OCI-LY7 (cell line): ENCODE measurements at regions not wholly inside any gene's neighbourhood (a gene's known extent, or its start where the extent isn't known, plus 50 kb on each side); places are given as distances from the start of the nearest gene placed in this dataset.

Experiments
- BruUV-seq: library from RNA; stranded (reverse); fragments of 400-500 nt; replicated peaks from 2 replicates; lab custom pipeline; 2021; lab: Mats Ljungman, UMichigan
- CTCF ChIA-PET: fragments of 300-600 bp; sonication (Branson Sonifier 250); formaldehyde crosslinking; loops from one replicate; lab custom pipeline; 2022; ENCODE audit warnings: antibody characterized with exemption; ENCODE audit not compliant: unreplicated experiment; lab: Charles Lee
- POLR2A ChIA-PET: fragments of 300-600 bp; sonication (Branson Sonifier 250); formaldehyde crosslinking; loops from one replicate; lab custom pipeline; 2022; ENCODE audit warnings: antibody characterized with exemption; lab: Charles Lee
- DNase-seq: peaks from one replicate; pipeline ENCODE4 v3.0.0-alpha.2; 2015; ENCODE audit warnings: low spot score
- H2AFZ ChIP-seq: fragments of 200-600 bp; sonication (generic), shearing (Covaris generic); 2 replicates; pipeline ENCODE4 v1.6.1; 2014; ENCODE audit warnings: mild to moderate bottlenecking, antibody characterized with exemption, low read length, moderate library complexity
- H3K27ac ChIP-seq: fragments of 200-600 bp; sonication (generic); 2 replicates; pipeline ENCODE4 v1.5.1; 2014; ENCODE audit warnings: mixed run types, low read depth, mild to moderate bottlenecking, moderate library complexity, low read length, inconsistent platforms; ENCODE audit not compliant: poor library complexity, severe bottlenecking
- H3K36me3 ChIP-seq: fragments of 200-600 bp; sonication (generic); 2 replicates; pipeline ENCODE4 v1.6.1; 2014; ENCODE audit warnings: mild to moderate bottlenecking, antibody characterized with exemption, low read length, moderate library complexity, mixed read lengths; ENCODE audit not compliant: insufficient read depth
- H3K4me1 ChIP-seq: fragments of 200-600 bp; sonication (generic); 2 replicates; pipeline ENCODE4 v1.5.1; 2014; ENCODE audit warnings: mild to moderate bottlenecking, low read length; ENCODE audit not compliant: insufficient read depth, poor library complexity, severe bottlenecking
- H3K4me2 ChIP-seq: fragments of 200-600 bp; sonication (generic); 2 replicates; pipeline ENCODE4 v1.6.1; 2014; ENCODE audit warnings: mild to moderate bottlenecking, low read length
- H3K4me3 ChIP-seq: fragments of 200-600 bp; sonication (generic); 2 replicates; pipeline ENCODE4 v1.5.1; 2014; ENCODE audit warnings: mild to moderate bottlenecking, low read depth, low read length; ENCODE audit not compliant: poor library complexity, severe bottlenecking
- H3K79me2 ChIP-seq: fragments of 200-600 bp; sonication (generic); 2 replicates; pipeline ENCODE4 v1.6.1; 2016; ENCODE audit warnings: low read depth, mild to moderate bottlenecking, low read length, moderate library complexity, mixed read lengths; ENCODE audit not compliant: insufficient read depth
- H3K9me2 ChIP-seq: fragments of 200-600 bp; sonication (generic); 2 replicates; pipeline ENCODE4 v1.6.1; 2016; ENCODE audit warnings: mild to moderate bottlenecking, low read length, mixed read lengths; ENCODE audit not compliant: insufficient read depth
- H3K9me3 ChIP-seq: fragments of 200-600 bp; sonication (generic); 2 replicates; pipeline ENCODE4 v1.6.1; 2014; ENCODE audit warnings: mild to moderate bottlenecking, mixed run types, low read length, mixed read lengths
- H4K20me1 ChIP-seq: fragments of 200-600 bp; sonication (generic); 2 replicates; pipeline ENCODE4 v1.6.1; 2014; ENCODE audit warnings: mild to moderate bottlenecking, antibody characterized with exemption, low read length, moderate library complexity, mixed read lengths; ENCODE audit not compliant: insufficient read depth
- EZH2phosphoT487 ChIP-seq: fragments of 200-600 bp; sonication (generic); IDR thresholded peaks from 2 replicates; pipeline ENCODE4 v1.6.1; 2018; ENCODE audit warnings: low read depth, borderline replicate concordance, mild to moderate bottlenecking, mixed run types, antibody characterized with exemption, low read length, moderate library complexity, mixed read lengths
- intact Hi-C: fragments of 100-400 bp; cut with micrococcal nuclease; formaldehyde crosslinking; loops from one replicate; pipeline ENCODE4 v1.10.0; 2022; ENCODE audit not compliant: unreplicated experiment
- TF ChIP-seq, protein P1 (sequence below): fragments of 200-600 bp; sonication (generic); conservative IDR thresholded peaks from 2 replicates; pipeline ENCODE4 v1.5.1; 2014; ENCODE audit warnings: mild to moderate bottlenecking, antibody characterized with exemption, low read length, moderate library complexity, mixed read lengths

DNA sequence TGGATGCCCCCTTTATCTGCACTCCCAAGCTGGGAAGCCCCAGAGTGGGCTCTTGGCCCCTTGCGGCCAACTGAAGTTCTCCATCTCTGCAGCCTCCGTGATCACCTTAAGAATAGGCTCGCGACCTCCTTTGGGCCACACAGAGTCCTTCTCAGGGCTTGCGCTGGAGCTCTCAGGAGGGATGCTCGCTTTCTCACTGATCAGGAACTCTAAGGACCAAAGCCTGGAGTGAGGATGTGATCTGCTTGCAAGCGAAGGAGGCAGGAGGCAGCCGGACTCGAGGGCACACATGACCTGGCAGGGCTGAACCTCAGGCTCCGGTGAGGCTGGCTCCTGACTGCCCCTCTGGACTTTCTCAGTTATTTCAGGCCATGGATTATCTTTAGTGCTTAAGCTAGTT lies 192.1 kb upstream of the MKI67 start:
- CTCF ChIA-PET, result no interaction called here

DNA sequence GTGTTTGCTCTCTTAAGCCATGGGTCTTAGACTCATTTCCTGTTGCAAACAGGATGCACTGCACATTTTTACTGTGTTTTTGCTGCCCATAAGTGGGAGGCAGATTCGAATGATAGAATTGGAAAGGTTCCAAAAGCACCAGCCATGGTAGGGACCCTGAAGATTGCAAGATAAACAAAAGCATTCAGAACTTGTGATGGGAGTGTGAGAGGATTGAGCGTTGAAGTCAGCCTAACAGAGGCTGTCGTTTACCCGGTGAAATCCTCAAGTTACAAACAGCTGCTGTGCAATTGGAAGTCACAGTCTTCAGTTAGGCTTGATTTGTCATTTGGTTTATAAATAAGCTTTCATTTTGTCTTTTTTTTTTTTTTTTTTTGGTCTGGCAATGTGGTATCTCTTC lies 192.7 kb upstream of the MKI67 start:
- intact Hi-C loops, result no loop called here
- ChIA-PET POLR2A (no interaction called here), CTCF (no interaction called here)
- Histone ChIP-seq H3K27ac (no peak overlapping the region), H3K36me3 (no peaks in the 10 kb centered on the region), H3K4me3 (no peak overlapping the region), H3K9me2 (no peaks in the 10 kb centered on the region), H2AFZ (no peak overlapping the region), H3K4me2 (no peak overlapping the region), H3K4me1 (no peaks in the 10 kb centered on the region), H4K20me1 (no peaks in the 10 kb centered on the region), H3K9me3 (no peaks in the 10 kb centered on the region), H3K79me2 (no peaks in the 10 kb centered on the region)
- DNase-seq, result no peak
- no peak for TF ChIP-seq EZH2phosphoT487
- TF ChIP-seq, protein P1, sequence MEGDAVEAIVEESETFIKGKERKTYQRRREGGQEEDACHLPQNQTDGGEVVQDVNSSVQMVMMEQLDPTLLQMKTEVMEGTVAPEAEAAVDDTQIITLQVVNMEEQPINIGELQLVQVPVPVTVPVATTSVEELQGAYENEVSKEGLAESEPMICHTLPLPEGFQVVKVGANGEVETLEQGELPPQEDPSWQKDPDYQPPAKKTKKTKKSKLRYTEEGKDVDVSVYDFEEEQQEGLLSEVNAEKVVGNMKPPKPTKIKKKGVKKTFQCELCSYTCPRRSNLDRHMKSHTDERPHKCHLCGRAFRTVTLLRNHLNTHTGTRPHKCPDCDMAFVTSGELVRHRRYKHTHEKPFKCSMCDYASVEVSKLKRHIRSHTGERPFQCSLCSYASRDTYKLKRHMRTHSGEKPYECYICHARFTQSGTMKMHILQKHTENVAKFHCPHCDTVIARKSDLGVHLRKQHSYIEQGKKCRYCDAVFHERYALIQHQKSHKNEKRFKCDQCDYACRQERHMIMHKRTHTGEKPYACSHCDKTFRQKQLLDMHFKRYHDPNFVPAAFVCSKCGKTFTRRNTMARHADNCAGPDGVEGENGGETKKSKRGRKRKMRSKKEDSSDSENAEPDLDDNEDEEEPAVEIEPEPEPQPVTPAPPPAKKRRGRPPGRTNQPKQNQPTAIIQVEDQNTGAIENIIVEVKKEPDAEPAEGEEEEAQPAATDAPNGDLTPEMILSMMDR, result no peak
- no TSS peak for BruUV-seq

More for the DNA sequence above, 192.1 kb upstream of the MKI67 start:
- Histone ChIP-seq H3K4me3 (no peak overlapping the region), H3K36me3 (no peaks in the 10 kb centered on the region), H3K4me2 (no peak overlapping the region), H4K20me1 (no peaks in the 10 kb centered on the region), H3K9me2 (no peaks in the 10 kb centered on the region), H3K79me2 (no peaks in the 10 kb centered on the region), H3K4me1 (no peaks in the 10 kb centered on the region), H3K9me3 (no peaks in the 10 kb centered on the region), H3K27ac (no peak overlapping the region), H2AFZ (no peak overlapping the region)
- POLR2A ChIA-PET, result no interaction called here
- DNase-seq, result no peak
- no TSS peak for BruUV-seq
- intact Hi-C loops, result no loop called here
- TF ChIP-seq EZH2phosphoT487, result no peak
- TF ChIP-seq, protein P1, result no peak

DNA sequence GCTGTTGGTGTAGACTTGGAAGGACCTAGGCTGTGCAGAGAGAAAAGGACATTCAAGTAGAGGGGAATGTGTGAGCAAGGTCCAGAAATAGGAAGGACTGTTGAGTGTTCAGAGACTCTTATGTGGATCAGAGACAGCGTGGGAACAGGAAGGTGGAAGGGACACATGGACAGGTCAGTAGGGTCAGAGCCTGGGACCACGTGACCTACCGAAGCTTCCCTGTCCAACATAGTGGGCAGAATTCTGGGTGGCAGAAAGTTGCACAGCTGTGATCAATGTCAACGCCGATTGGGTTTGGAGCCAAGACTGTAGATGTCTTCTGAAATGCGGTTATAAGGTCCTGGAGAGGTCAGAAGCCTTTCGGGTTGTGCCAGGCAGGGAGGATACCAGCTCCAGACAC lies 195.9 kb upstream of the MKI67 start:
- Histone ChIP-seq H3K9me3 (no peaks in the 10 kb centered on the region), H3K36me3 (no peaks in the 10 kb centered on the region), H3K27ac (no peak overlapping the region), H3K9me2 (no peaks in the 10 kb centered on the region), H4K20me1 (no peaks in the 10 kb centered on the region), H2AFZ (no peak overlapping the region), H3K4me3 (no peak overlapping the region), H3K4me2 (no peak overlapping the region), H3K79me2 (no peaks in the 10 kb centered on the region), H3K4me1 (no peaks in the 10 kb centered on the region)
- DNase-seq, result no peak
- TF ChIP-seq EZH2phosphoT487, result no peak
- TF ChIP-seq, protein P1, result no peak
- ChIA-PET POLR2A (no interaction called here), CTCF (no interaction called here)
- intact Hi-C loops, result no loop called here
- BruUV-seq, result no TSS peak
